ENCODE measurements at regions not wholly inside any gene's neighbourhood (a gene's known extent, or its start where the extent isn't known, plus 50 kb on each side); places are given as distances from the start of the nearest gene placed in this dataset.

DNA sequence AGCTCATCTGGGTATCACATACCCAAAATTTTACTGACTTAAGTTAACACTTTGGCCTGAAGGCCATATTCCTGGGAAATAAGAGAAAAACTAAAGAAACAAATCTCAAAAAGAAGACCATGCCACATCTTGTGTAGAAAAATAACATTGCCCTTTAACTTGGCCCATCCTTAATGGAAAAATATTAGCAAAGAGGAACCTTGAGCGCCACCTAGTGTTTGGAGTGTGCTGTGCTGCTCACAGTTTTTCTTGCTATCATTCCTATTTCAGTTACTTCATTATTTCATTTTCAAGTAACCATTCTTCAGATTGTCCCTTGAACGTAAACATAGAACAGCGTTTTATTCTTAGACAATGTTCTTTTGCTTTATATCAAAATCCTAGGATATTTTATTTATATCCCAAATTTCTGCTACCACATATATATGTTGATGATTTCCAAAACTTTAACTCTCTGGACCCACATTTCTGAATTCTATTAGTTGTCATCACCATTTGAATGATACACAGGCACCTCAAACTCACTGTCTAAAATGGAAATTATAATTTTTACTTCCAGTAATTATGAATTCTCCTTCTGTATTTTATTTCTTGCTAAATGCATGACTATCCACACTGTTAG lies 999.0 kb upstream of the ADGRL3 start:
- TF ChIP-seq, protein P1, sequence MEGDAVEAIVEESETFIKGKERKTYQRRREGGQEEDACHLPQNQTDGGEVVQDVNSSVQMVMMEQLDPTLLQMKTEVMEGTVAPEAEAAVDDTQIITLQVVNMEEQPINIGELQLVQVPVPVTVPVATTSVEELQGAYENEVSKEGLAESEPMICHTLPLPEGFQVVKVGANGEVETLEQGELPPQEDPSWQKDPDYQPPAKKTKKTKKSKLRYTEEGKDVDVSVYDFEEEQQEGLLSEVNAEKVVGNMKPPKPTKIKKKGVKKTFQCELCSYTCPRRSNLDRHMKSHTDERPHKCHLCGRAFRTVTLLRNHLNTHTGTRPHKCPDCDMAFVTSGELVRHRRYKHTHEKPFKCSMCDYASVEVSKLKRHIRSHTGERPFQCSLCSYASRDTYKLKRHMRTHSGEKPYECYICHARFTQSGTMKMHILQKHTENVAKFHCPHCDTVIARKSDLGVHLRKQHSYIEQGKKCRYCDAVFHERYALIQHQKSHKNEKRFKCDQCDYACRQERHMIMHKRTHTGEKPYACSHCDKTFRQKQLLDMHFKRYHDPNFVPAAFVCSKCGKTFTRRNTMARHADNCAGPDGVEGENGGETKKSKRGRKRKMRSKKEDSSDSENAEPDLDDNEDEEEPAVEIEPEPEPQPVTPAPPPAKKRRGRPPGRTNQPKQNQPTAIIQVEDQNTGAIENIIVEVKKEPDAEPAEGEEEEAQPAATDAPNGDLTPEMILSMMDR (IDR thresholded peaks at IDR 0.05) = peak; percentile 61 to 87 (median 72)
- TF ChIP-seq EP300 (IDR thresholded peaks at IDR 0.05) (no peak), POLR2A (IDR thresholded peaks at IDR 0.05) (no peak)

Measured in tibial nerve (tissue), 4 donors.